ENCODE measurements at regions not wholly inside any gene's neighbourhood (a gene's known extent, or its start where the extent isn't known, plus 50 kb on each side); places are given as distances from the start of the nearest gene placed in this dataset.
"Not testable (repeated sequence)": the region's sequence is repeated elsewhere in the genome, so short reads cannot be mapped to it uniquely, and the experiment has no call there.

- no peak for DNase-seq
Measured at GRCh38 chr10:80697926-80698325, 160.2 kb downstream of the SH2D4B start.

GRCh38 chr10:80699602-80700039 is 161.9 kb downstream of the SH2D4B start:
- peak; percentile 85 for DNase-seq

- no peak for DNase-seq
Measured at GRCh38 chr10:80700252-80700651, 162.6 kb downstream of the SH2D4B start.

GRCh38 chr10:80700760-80701444 is 163.2 kb downstream of the SH2D4B start:
- DNase-seq = no peak

- no peak for DNase-seq
Measured at GRCh38 chr10:80701706-80702105, 164.0 kb downstream of the SH2D4B start.

- DNase-seq = no peak
Measured at GRCh38 chr10:80702143-80702542, 164.4 kb downstream of the SH2D4B start.

- no peak for DNase-seq
Measured at GRCh38 chr10:80705899-80706298, 168.2 kb downstream of the SH2D4B start.

- DNase-seq = no peak
Measured at GRCh38 chr10:80708185-80708584, 170.5 kb downstream of the SH2D4B start.

GRCh38 chr10:80708808-80709207 is 171.1 kb downstream of the SH2D4B start:
- DNase-seq = no peak

GRCh38 chr10:80709866-80710265 is 172.2 kb downstream of the SH2D4B start:
- no peak for DNase-seq

- no peak for DNase-seq
Measured at GRCh38 chr10:80713398-80713928, 175.8 kb downstream of the SH2D4B start.

GRCh38 chr10:80714566-80714965 is 176.9 kb downstream of the SH2D4B start:
- no peak for DNase-seq

- no peak for DNase-seq
Measured at GRCh38 chr10:80718024-80718423, 180.3 kb downstream of the SH2D4B start.

- DNase-seq = no peak
Measured at GRCh38 chr10:80719935-80720334, 182.2 kb downstream of the SH2D4B start.

- no peak for DNase-seq
Measured at GRCh38 chr10:80720549-80720948, 182.8 kb downstream of the SH2D4B start.

GRCh38 chr10:80728354-80728753 is 190.7 kb downstream of the SH2D4B start:
- DNase-seq = not testable (repeated sequence)

- no peak for DNase-seq
Measured at GRCh38 chr10:80729896-80730295, 192.2 kb downstream of the SH2D4B start.

GRCh38 chr10:80730522-80730921 is 192.8 kb downstream of the SH2D4B start:
- DNase-seq = no peak

- no peak for DNase-seq
Measured at GRCh38 chr10:80734589-80734988, 196.9 kb downstream of the SH2D4B start.

- DNase-seq = no peak
Measured at GRCh38 chr10:80737209-80737608, 199.5 kb downstream of the SH2D4B start.

GRCh38 chr10:80739328-80739727 is 201.6 kb downstream of the SH2D4B start:
- no peak for DNase-seq

- DNase-seq = no peak
Measured at GRCh38 chr10:80739963-80740715, 202.4 kb downstream of the SH2D4B start.

- DNase-seq = no peak
Measured at GRCh38 chr10:80741278-80741677, 203.6 kb downstream of the SH2D4B start.

GRCh38 chr10:80750268-80750667 is 212.6 kb downstream of the SH2D4B start:
- DNase-seq = no peak
